ENCODE measurements at regions not wholly inside any gene's neighbourhood (a gene's known extent, or its start where the extent isn't known, plus 50 kb on each side); places are given as distances from the start of the nearest gene placed in this dataset.
"Not testable (repeated sequence)": the region's sequence is repeated elsewhere in the genome, so short reads cannot be mapped to it uniquely, and the experiment has no call there.

- no peak for DNase-seq
Measured at GRCh38 chr13:70222926-70223325, 114.7 kb upstream of the KLHL1 start.

GRCh38 chr13:70218618-70219017, 110.4 kb upstream of the KLHL1 start:
- no peak for DNase-seq

GRCh38 chr13:70208968-70209367, 100.7 kb upstream of the KLHL1 start:
- DNase-seq, result not testable (repeated sequence)

- no peak for DNase-seq
Measured at GRCh38 chr13:70206671-70207070, 98.4 kb upstream of the KLHL1 start.

GRCh38 chr13:70203661-70204229, 95.5 kb upstream of the KLHL1 start:
- DNase-seq, result no peak

- no peak for DNase-seq
Measured at GRCh38 chr13:70191034-70191433, 82.8 kb upstream of the KLHL1 start.

GRCh38 chr13:70189981-70190380, 81.7 kb upstream of the KLHL1 start:
- DNase-seq, result peak; percentile 24

GRCh38 chr13:70188567-70188966, 80.3 kb upstream of the KLHL1 start:
- no peak for DNase-seq

- DNase-seq, result no peak
Measured at GRCh38 chr13:70183041-70183440, 74.8 kb upstream of the KLHL1 start.
